ENCODE measurements at regions not wholly inside any gene's neighbourhood (a gene's known extent, or its start where the extent isn't known, plus 50 kb on each side); places are given as distances from the start of the nearest gene placed in this dataset.

DNA sequence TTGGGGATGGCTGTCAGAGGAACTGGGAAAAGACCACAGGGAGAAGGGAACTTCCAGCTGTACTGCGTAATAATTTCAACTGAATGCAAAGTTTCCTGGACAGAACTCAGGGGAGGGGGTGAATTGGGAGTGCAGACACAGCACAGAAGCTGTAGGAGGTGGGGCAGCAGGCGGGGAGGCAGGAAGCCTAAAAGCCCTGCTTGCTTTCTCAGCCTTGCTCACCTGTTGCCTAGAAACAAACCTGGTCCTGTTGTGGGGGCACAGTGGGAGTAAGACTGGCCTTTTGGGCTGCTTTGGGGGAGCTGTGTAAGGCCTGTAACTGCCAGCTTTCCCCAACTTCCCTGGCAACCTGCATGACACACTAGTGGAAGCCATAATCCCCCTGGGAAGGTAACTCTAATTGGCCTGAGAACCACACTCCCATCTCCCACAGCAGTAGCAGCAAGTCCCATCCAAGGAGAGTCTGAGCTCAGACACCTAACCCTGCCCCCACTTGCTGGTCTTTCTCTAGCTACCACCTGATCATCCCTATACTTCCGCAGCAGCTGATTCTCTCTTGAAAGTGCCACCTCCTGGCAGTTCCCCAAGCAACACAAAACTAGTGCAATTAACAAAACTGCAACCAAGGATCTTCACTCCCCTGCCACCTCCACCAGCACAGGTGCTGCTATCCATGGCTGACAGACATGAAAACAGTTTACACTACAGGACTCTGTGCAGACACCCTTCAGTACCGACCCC is 1239.3 kb downstream of the SORCS1 start:
- Histone ChIP-seq H3K79me1 (ENCODE audit: low read depth in 1 of 2, low read length in 2 of 2) (no peaks in the 10 kb centered on the region), H3K27me3 (ENCODE audit: control insufficient read depth, insufficient read depth, low read length) (no peaks in the 10 kb centered on the region), H2BK20ac (ENCODE audit: low read depth, low read length) (no peak overlapping the region), H3K27ac (ENCODE audit: insufficient read depth, low read length) (no peak overlapping the region), H4K91ac (ENCODE audit: insufficient read depth, low read depth, low read length) (no peak overlapping the region), H4K20me1 (ENCODE audit: insufficient read depth, low read length) (no peaks in the 10 kb centered on the region), H3K9ac (ENCODE audit: low read depth, low read length) (no peak overlapping the region), H2AFZ (replicated peaks; ENCODE audit: low read length, poor library complexity) (no peak overlapping the region), H3K4me3 (ENCODE audit: insufficient read depth, low read depth, low read length) (no peak overlapping the region), H3K56ac (ENCODE audit: extremely low read depth, insufficient read depth, low read length) (no peak overlapping the region), H2AK5ac (ENCODE audit: low read depth, low read length) (no peak overlapping the region), H3K4me1 (ENCODE audit: control insufficient read depth, insufficient read depth, low read length) (no peaks in the 10 kb centered on the region), H2BK5ac (ENCODE audit: low read depth, low read length, poor library complexity, severe bottlenecking) (no peak overlapping the region), H4K8ac (ENCODE audit: low read depth in 2 of 2, low read length in 2 of 2) (no peak overlapping the region), H3K18ac (ENCODE audit: low read depth, low read length) (no peak overlapping the region), H3K36me3 (ENCODE audit: control insufficient read depth, insufficient read depth, low read length) (no peaks in the 10 kb centered on the region), H3K14ac (replicated peaks; ENCODE audit: low read depth, low read length) (no peak overlapping the region), H2BK15ac (ENCODE audit: low read depth, low read length) (no peak overlapping the region), H3K9me3 (ENCODE audit: control insufficient read depth, insufficient read depth, low read length) (peaks cover 9% of the 10 kb centered on the region), H3K4me2 (ENCODE audit: low read depth, low read length) (no peak overlapping the region), H2AK9ac (replicated peaks; ENCODE audit: low read depth, low read length, poor library complexity) (no peak overlapping the region), H3K9me1 (ENCODE audit: insufficient read depth, low read length) (no peaks in the 10 kb centered on the region), H2BK120ac (ENCODE audit: low read depth, low read length) (no peak overlapping the region), H3K4ac (ENCODE audit: low read depth, low read length) (no peak overlapping the region), H4K5ac (ENCODE audit: low read depth, low read length) (no peak overlapping the region), H3K23ac (ENCODE audit: low read depth, low read length) (no peak overlapping the region)
- WGBS, 2 experiments (ENCODE audit: extremely low coverage in 2 of 2, insufficient read length in 1 of 2): 36% methylated on average over 2 of the region's 4 CpGs; no CpG with 5 or more reads in 1 of the 2 experiments
- DNase-seq (no peak), ATAC-seq (ENCODE audit: low read depth) (no peak)
- intact Hi-C loops (cut with micrococcal nuclease): no loop called here
- CTCF ChIA-PET: no interaction called here
- no TSS peak for BruUV-seq (replicated peaks)
- TF ChIP-seq NFE2L2 (IDR thresholded peaks at IDR 0.05; ENCODE audit: low read depth, low read length) (no peak), RAD21 (IDR thresholded peaks at IDR 0.05; ENCODE audit: low read length) (no peak), POLR2A (IDR thresholded peaks at IDR 0.05; ENCODE audit: low read depth, low read length) (no peak), MAZ (IDR thresholded peaks at IDR 0.05; ENCODE audit: borderline replicate concordance, low read depth, low read length) (no peak), FOS (IDR thresholded peaks at IDR 0.05; ENCODE audit: low read depth, low read length) (no peak), MAFK (IDR thresholded peaks at IDR 0.05; ENCODE audit: low read depth, low read length) (no peak), BHLHE40 (IDR thresholded peaks at IDR 0.05; ENCODE audit: low read depth, low read length) (no peak), RFX5 (IDR thresholded peaks at IDR 0.05; ENCODE audit: low read depth, low read length) (no peak), MXI1 (IDR thresholded peaks at IDR 0.05; ENCODE audit: borderline replicate concordance, low read depth, low read length) (no peak)
- TF ChIP-seq, protein P1, sequence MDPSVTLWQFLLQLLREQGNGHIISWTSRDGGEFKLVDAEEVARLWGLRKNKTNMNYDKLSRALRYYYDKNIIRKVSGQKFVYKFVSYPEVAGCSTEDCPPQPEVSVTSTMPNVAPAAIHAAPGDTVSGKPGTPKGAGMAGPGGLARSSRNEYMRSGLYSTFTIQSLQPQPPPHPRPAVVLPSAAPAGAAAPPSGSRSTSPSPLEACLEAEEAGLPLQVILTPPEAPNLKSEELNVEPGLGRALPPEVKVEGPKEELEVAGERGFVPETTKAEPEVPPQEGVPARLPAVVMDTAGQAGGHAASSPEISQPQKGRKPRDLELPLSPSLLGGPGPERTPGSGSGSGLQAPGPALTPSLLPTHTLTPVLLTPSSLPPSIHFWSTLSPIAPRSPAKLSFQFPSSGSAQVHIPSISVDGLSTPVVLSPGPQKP (IDR thresholded peaks at IDR 0.05; ENCODE audit: borderline replicate concordance, low read depth, low read length): no peak
- in situ Hi-C loops (cut with MboI; ENCODE audit: low sequenced_read_pairs): no loop called here
- dilution Hi-C loops (cut with HindIII; ENCODE audit: low sequenced_read_pairs, unreplicated experiment): no loop called here
- POLR2A ChIA-PET (ENCODE audit: unreplicated experiment): no interaction called here
